Uterus (tissue), 3 donors: ENCODE measurements at regions not wholly inside any gene's neighbourhood (a gene's known extent, or its start where the extent isn't known, plus 50 kb on each side); places are given as distances from the start of the nearest gene placed in this dataset.
"Not testable (repeated sequence)": the region's sequence is repeated elsewhere in the genome, so short reads cannot be mapped to it uniquely, and the experiment has no call there.

ENCODE experiments used
- DNase-seq, 2 donors: peaks; one replicate each; pipeline ENCODE4 v3.0.0-alpha.2; 2019 to 2020
- H3K27ac ChIP-seq, 2 donors: fragments of 200-600 bp; sonication (generic); 1 replicate in 1 of 2; 2 replicates in 1 of 2; pipeline ENCODE4 v1.5.1; 2016 to 2018
- H3K27me3 ChIP-seq, 2 donors: fragments of 200-600 bp; sonication (generic); one replicate each; pipeline ENCODE4 v1.5.1; 2018 to 2019; ENCODE audit warnings: control low read depth in 1 of 2
- H3K36me3 ChIP-seq, 2 donors: fragments of 200-600 bp; sonication (generic); one replicate each; pipeline ENCODE4 v1.5.1; 2019; ENCODE audit warnings: control low read depth in 1 of 2
- H3K4me1 ChIP-seq, 2 donors: fragments of 200-600 bp; sonication (generic); one replicate each; pipeline ENCODE4 v1.5.1; 2018 to 2019; ENCODE audit warnings: control low read depth in 1 of 2
- H3K4me3 ChIP-seq, 2 donors: fragments of 200-600 bp; sonication (generic); 1 replicate in 1 of 2; 2 replicates in 1 of 2; pipeline ENCODE4 v1.5.1; 2018 to 2019; ENCODE audit warnings: mild to moderate bottlenecking in 1 of 2
- H3K9me3 ChIP-seq, 2 donors: fragments of 200-600 bp; sonication (generic); one replicate each; pipeline ENCODE4 v1.5.1; 2019; ENCODE audit warnings: control low read depth in 1 of 2
- POLR2A ChIP-seq, 2 donors: fragments of 450-650 bp; IDR thresholded peaks; one replicate each; pipeline ENCODE4 v1.6.1; 2016; ENCODE audit warnings: antibody characterized with exemption in 2 of 2, mild to moderate bottlenecking in 1 of 2, moderate library complexity in 1 of 2
- intact Hi-C: fragments of 100-400 bp; cut with DNase I; formaldehyde crosslinking; loops from one replicate; pipeline ENCODE4 v1.15.1; 2023; ENCODE audit warnings: low total_unique reads
- TF ChIP-seq, protein P1 (sequence below), 4 experiments: fragments of 200-600 bp in 2 of 4; fragments of 450-650 bp in 2 of 4; sonication (generic) in 2 of 4; IDR thresholded peaks; one replicate each; pipeline ENCODE4 v1.5.1; 2016 to 2019; ENCODE audit warnings: antibody characterized with exemption in 4 of 4, mild to moderate bottlenecking in 2 of 4, moderate library complexity in 1 of 4
- donor health status: DM: yes; HTN: yes; CAD: no.

- no peak for DNase-seq
- Histone ChIP-seq H3K27ac (no peak overlapping the region), H3K4me1 (peaks cover 0 to 4% of the 10 kb centered on the region in 2 donors), H3K9me3 (no peaks in the 10 kb centered on the region), H3K4me3 (no peak overlapping the region), H3K27me3 (no peaks in the 10 kb centered on the region), H3K36me3 (no peaks in the 10 kb centered on the region)
- intact Hi-C loops, result no loop called here
- TF ChIP-seq, protein P1, sequence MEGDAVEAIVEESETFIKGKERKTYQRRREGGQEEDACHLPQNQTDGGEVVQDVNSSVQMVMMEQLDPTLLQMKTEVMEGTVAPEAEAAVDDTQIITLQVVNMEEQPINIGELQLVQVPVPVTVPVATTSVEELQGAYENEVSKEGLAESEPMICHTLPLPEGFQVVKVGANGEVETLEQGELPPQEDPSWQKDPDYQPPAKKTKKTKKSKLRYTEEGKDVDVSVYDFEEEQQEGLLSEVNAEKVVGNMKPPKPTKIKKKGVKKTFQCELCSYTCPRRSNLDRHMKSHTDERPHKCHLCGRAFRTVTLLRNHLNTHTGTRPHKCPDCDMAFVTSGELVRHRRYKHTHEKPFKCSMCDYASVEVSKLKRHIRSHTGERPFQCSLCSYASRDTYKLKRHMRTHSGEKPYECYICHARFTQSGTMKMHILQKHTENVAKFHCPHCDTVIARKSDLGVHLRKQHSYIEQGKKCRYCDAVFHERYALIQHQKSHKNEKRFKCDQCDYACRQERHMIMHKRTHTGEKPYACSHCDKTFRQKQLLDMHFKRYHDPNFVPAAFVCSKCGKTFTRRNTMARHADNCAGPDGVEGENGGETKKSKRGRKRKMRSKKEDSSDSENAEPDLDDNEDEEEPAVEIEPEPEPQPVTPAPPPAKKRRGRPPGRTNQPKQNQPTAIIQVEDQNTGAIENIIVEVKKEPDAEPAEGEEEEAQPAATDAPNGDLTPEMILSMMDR (IDR thresholded peaks at IDR 0.05), result no peak
- TF ChIP-seq POLR2A (IDR thresholded peaks at IDR 0.05), result no peak
These were observed 63.3 kb upstream of the VIPR2 start for GRCh38 chr7:159207951-159208350.

GRCh38 chr7:159207393-159207792, 62.7 kb upstream of the VIPR2 start:
- Histone ChIP-seq H3K4me1 (peaks cover 0 to 4% of the 10 kb centered on the region in 2 donors), H3K4me3 (no peak overlapping the region), H3K27me3 (no peaks in the 10 kb centered on the region), H3K36me3 (no peaks in the 10 kb centered on the region), H3K9me3 (no peaks in the 10 kb centered on the region), H3K27ac (no peak overlapping the region)
- DNase-seq, result no peak
- no peak for TF ChIP-seq POLR2A (IDR thresholded peaks at IDR 0.05)
- TF ChIP-seq, protein P1 (IDR thresholded peaks at IDR 0.05), result no peak
- intact Hi-C loops, result no loop called here

DNA sequence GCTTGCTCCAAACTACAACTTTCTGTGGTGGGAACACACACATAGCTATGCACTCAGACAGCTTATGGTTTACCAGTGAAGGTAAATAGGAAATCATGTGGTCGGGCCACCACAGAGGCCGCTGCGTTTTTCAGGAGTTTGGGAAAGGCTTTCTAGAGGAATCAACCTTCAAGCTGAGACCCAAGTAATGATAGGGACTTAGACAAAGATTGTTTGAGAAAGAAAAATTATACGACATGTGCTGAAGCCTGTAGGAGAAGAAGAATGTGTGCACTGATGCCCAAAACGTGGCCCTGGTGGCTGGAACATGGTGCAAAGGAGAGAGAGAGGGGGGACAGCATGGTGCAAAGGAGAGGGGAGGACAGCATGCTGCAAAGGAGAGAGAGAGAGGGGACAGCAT, 61.2 kb upstream of the VIPR2 start:
- intact Hi-C loops, result no loop called here
- TF ChIP-seq, protein P1 (IDR thresholded peaks at IDR 0.05), result no peak
- no peak for TF ChIP-seq POLR2A (IDR thresholded peaks at IDR 0.05)
- no peaks in the 10 kb centered on the region for H3K36me3 ChIP-seq
- no peaks in the 10 kb centered on the region for H3K4me1 ChIP-seq
- no peak for DNase-seq
- H3K9me3 ChIP-seq, result no peaks in the 10 kb centered on the region
- no peak overlapping the region for H3K4me3 ChIP-seq
- no peak overlapping the region for H3K27ac ChIP-seq
- no peaks in the 10 kb centered on the region for H3K27me3 ChIP-seq

GRCh38 chr7:159204664-159205063, 60.0 kb upstream of the VIPR2 start:
- Histone ChIP-seq H3K27ac (no peak overlapping the region), H3K4me1 (no peaks in the 10 kb centered on the region), H3K36me3 (no peaks in the 10 kb centered on the region), H3K27me3 (no peaks in the 10 kb centered on the region), H3K4me3 (no peak overlapping the region), H3K9me3 (no peaks in the 10 kb centered on the region)
- intact Hi-C loops, result no loop called here
- TF ChIP-seq, protein P1 (IDR thresholded peaks at IDR 0.05), result no peak
- no peak for TF ChIP-seq POLR2A (IDR thresholded peaks at IDR 0.05)
- DNase-seq, result no peak

DNA sequence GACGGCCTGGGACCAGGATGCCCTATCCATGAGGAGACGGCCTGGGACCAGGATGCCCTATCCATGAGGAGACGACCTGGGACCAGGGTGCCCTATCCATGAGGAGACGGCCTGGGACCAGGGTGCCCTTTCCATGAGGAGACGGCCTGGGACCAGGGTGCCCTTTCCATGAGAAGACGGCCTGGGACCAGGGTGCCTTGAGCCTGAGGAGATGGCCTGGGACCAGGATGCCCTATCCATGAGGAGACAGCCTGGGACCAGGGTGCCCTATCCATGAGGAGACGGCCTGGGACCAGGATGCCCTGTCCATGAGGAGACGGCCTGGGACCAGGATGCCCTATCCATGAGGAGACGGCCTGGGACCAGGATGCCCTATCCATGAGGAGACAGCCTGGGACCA, 58.6 kb upstream of the VIPR2 start:
- intact Hi-C loops, H3K36me3 ChIP-seq, H3K9me3 ChIP-seq, DNase-seq, H3K27ac ChIP-seq, H3K4me3 ChIP-seq, H3K4me1 ChIP-seq, H3K27me3 ChIP-seq: not testable (repeated sequence)

- no peak overlapping the region for H3K4me3 ChIP-seq
- H3K27ac ChIP-seq, result no peak overlapping the region
- H3K36me3 ChIP-seq, result no peaks in the 10 kb centered on the region
- intact Hi-C loops, result no loop called here
- H3K9me3 ChIP-seq, result no peaks in the 10 kb centered on the region
- TF ChIP-seq POLR2A (IDR thresholded peaks at IDR 0.05), result no peak
- TF ChIP-seq, protein P1 (IDR thresholded peaks at IDR 0.05), result no peak
- no peak for DNase-seq
- no peaks in the 10 kb centered on the region for H3K27me3 ChIP-seq
- peaks cover 0 to 7% of the 10 kb centered on the region in 2 donors for H3K4me1 ChIP-seq
These were observed 57.2 kb upstream of the VIPR2 start for GRCh38 chr7:159201722-159202330.
